GM12878 (cell line): ENCODE measurements at regions not wholly inside any gene's neighbourhood (a gene's known extent, or its start where the extent isn't known, plus 50 kb on each side); places are given as distances from the start of the nearest gene placed in this dataset.

Experiments used
- ATAC-seq: fragments of 200-7000 bp; cut with Tn5 transposase; 3 replicates; pipeline ENCODE4 v1.9.1; 2020; ENCODE audit warnings: mild to moderate bottlenecking, moderate library complexity
- BruUV-seq: library from RNA; stranded (reverse); fragments of 400-500 nt; replicated peaks from 2 replicates; lab custom pipeline; 2021; lab: Mats Ljungman, UMichigan
- CTCF ChIA-PET: fragments of 300-600 bp; sonication (Branson Sonifier 250); formaldehyde crosslinking; extraction: SDS; loops from one replicate; lab custom pipeline; 2021; ENCODE audit warnings: inconsistent platforms; lab: Yijun Ruan, JAX
- POLR2A ChIA-PET: fragments of 350-600 bp; formaldehyde crosslinking; extraction: SDS; loops from one replicate; lab custom pipeline; 2021; ENCODE audit warnings: inconsistent platforms; lab: Charles Lee
- RAD21 ChIA-PET: fragments of 300-600 bp; sonication (Branson Sonifier 250); formaldehyde crosslinking; loops from one replicate; lab custom pipeline; 2023; ENCODE audit warnings: antibody characterized with exemption; ENCODE audit not compliant: unreplicated experiment; lab: Charles Lee
- SMC1A ChIA-PET: fragments of 300-600 bp; sonication (Branson Sonifier 250); formaldehyde crosslinking; loops from one replicate; lab custom pipeline; 2023; ENCODE audit not compliant: unreplicated experiment, uncharacterized antibody; lab: Charles Lee
- DNase-seq: peaks from one replicate; pipeline ENCODE4 v3.0.0-alpha.2; 2011; ENCODE audit warnings: low read depth, low spot score
- FAIRE-seq: peaks from 3 replicates; lab custom pipeline; 2011; peaks lifted over from hg19 to GRCh38; lab: Jason Lieb, UNC
- H2AFZ ChIP-seq: 2 replicates; pipeline ENCODE4 v1.6.0; 2011; ENCODE audit warnings: low read depth, low read length, control low read depth; ENCODE audit not compliant: control insufficient read depth
- H3K27ac ChIP-seq: 2 replicates; pipeline ENCODE4 v1.5.1; 2011; ENCODE audit warnings: control low read depth; ENCODE audit not compliant: control insufficient read depth, insufficient read depth
- H3K27me3 ChIP-seq, 2 experiments: replicated peaks in 1 of 2; 2 replicates each; pipeline versions ENCODE4 v1.6.0 to v1.6.1; 2011; ENCODE audit warnings: low read length in 1 of 2; ENCODE audit not compliant: control insufficient read depth in 2 of 2, insufficient read depth in 2 of 2
- H3K36me3 ChIP-seq, 2 experiments: 2 replicates each; pipeline ENCODE4 v1.5.1; 2011; ENCODE audit warnings: low read length in 1 of 2; ENCODE audit not compliant: control insufficient read depth in 2 of 2, insufficient read depth in 2 of 2
- H3K4me1 ChIP-seq: 2 replicates; pipeline ENCODE4 v1.6.1; 2011; ENCODE audit warnings: mild to moderate bottlenecking, low read length, moderate library complexity, mixed read lengths; ENCODE audit not compliant: control insufficient read depth, insufficient read depth
- H3K4me2 ChIP-seq: 2 replicates; pipeline ENCODE4 v1.6.0; 2011; ENCODE audit warnings: control low read depth; ENCODE audit not compliant: control insufficient read depth, insufficient read depth
- H3K4me3 ChIP-seq: fragments of 200-600 bp; sonication (generic); 2 replicates; pipeline ENCODE4 v1.5.1; 2016
- H3K79me2 ChIP-seq: 2 replicates; pipeline ENCODE4 v1.6.0; 2011; ENCODE audit warnings: low read length; ENCODE audit not compliant: control insufficient read depth, insufficient read depth
- H3K9ac ChIP-seq: 2 replicates; pipeline ENCODE4 v1.8.0; 2011; ENCODE audit warnings: low read length, control low read depth, mixed read lengths; ENCODE audit not compliant: control insufficient read depth, insufficient read depth
- H3K9me3 ChIP-seq: replicated peaks from 3 replicates; pipeline ENCODE4 v1.5.1; 2011; ENCODE audit warnings: mild to moderate bottlenecking, low read length; ENCODE audit not compliant: control insufficient read depth, insufficient read depth
- H4K20me1 ChIP-seq: 2 replicates; pipeline ENCODE4 v1.6.0; 2011; ENCODE audit not compliant: control insufficient read depth, insufficient read depth
- ASH2L ChIP-seq: fragments of 300-600, 200-600 bp; sonication (generic); IDR thresholded peaks from 2 replicates; pipeline ENCODE4 v1.6.1; 2017; ENCODE audit warnings: low read depth, mild to moderate bottlenecking, borderline replicate concordance
- BMI1 ChIP-seq: fragments of 450-650 bp; IDR thresholded peaks from 2 replicates; pipeline ENCODE4 v1.6.1; 2016; ENCODE audit warnings: mild to moderate bottlenecking, moderate library complexity, borderline replicate concordance
- BRCA1 ChIP-seq: IDR thresholded peaks from 2 replicates; pipeline ENCODE4 v1.6.1; 2011; ENCODE audit warnings: low read depth, low read length, improper control_type of control experiment
- EED ChIP-seq: sonication (generic); IDR thresholded peaks from 2 replicates; pipeline ENCODE4 v1.6.1; 2016; ENCODE audit warnings: antibody characterized with exemption, low read depth
- EZH2 ChIP-seq: IDR thresholded peaks from 2 replicates; pipeline ENCODE4 v1.6.1; 2012; ENCODE audit warnings: low read depth, mild to moderate bottlenecking, control low read depth, inconsistent platforms, low read length, borderline replicate concordance; ENCODE audit not compliant: control insufficient read depth
- GATAD2B ChIP-seq: fragments of 450-650 bp; conservative IDR thresholded peaks from 2 replicates; pipeline ENCODE4 v1.6.1; 2017; ENCODE audit warnings: low read depth, mild to moderate bottlenecking, moderate library complexity
- HDGF ChIP-seq: fragments of 450-650 bp; IDR thresholded peaks from 2 replicates; pipeline ENCODE4 v1.6.1; 2016; ENCODE audit warnings: antibody characterized with exemption
- IRF4 ChIP-seq: IDR thresholded peaks from 2 replicates; pipeline ENCODE4 v1.6.1; 2011; ENCODE audit warnings: low read depth, low read length
- KAT2A ChIP-seq: conservative IDR thresholded peaks from 2 replicates; pipeline ENCODE4 v1.6.1; 2011; ENCODE audit warnings: low read depth, low read length; ENCODE audit not compliant: control insufficient read depth
- NFIC ChIP-seq: IDR thresholded peaks from 2 replicates; pipeline ENCODE4 v1.6.1; 2012; ENCODE audit warnings: low read depth, mild to moderate bottlenecking, inconsistent platforms, low read length, moderate library complexity
- NFYB ChIP-seq: IDR thresholded peaks from 2 replicates; pipeline ENCODE4 v1.6.1; 2011; ENCODE audit warnings: low read depth, mild to moderate bottlenecking, low read length, improper control_type of control experiment, moderate library complexity; ENCODE audit not compliant: insufficient read depth
- POLR2AphosphoS2 ChIP-seq: IDR thresholded peaks from 2 replicates; pipeline ENCODE4 v1.6.1; 2011; ENCODE audit warnings: low read depth, mild to moderate bottlenecking, low read length, improper control_type of control experiment, moderate library complexity
- SRF ChIP-seq, 2 experiments: IDR thresholded peaks; 2 replicates each; pipeline ENCODE4 v1.6.1; 2011; ENCODE audit warnings: low read depth in 2 of 2, low read length in 2 of 2, mild to moderate bottlenecking in 1 of 2, moderate library complexity in 1 of 2
- ZBTB40 ChIP-seq: fragments of 450-650 bp; IDR thresholded peaks from 2 replicates; pipeline ENCODE4 v1.6.1; 2016; ENCODE audit warnings: mild to moderate bottlenecking, moderate library complexity, borderline replicate concordance
- WGBS: methylation state at CpG from one replicate; pipeline ENCODE4 v1.1.6; 2016; ENCODE audit warnings: low lambda C conversion rate; ENCODE audit not compliant: insufficient replicate concordance, insufficient coverage; ENCODE audit errors: missing lambda C conversion rate; 5-methylcytosine and 5-hydroxymethylcytosine counted together
- in situ Hi-C: fragments of 300-500 bp; cut with MboI; formaldehyde crosslinking; loops from 9 replicates; pipeline ENCODE4 v1.14.3; 2018; ENCODE audit warnings: mixed read lengths
- intact Hi-C: fragments of 100-400 bp; cut with micrococcal nuclease; formaldehyde crosslinking; loops from one replicate; pipeline ENCODE4 v1.14.2; 2022; ENCODE audit not compliant: unreplicated experiment
- TF ChIP-seq, protein P1 (sequence below): IDR thresholded peaks from 2 replicates; pipeline ENCODE4 v1.6.1; 2012; ENCODE audit warnings: improper control_type of control experiment, low read depth, low read length; ENCODE audit not compliant: insufficient replicate concordance

- no peaks in the 10 kb centered on the region for H3K9me3 ChIP-seq
- POLR2A ChIA-PET: no interaction called here
- in situ Hi-C loops (no loop called here), intact Hi-C loops (no loop called here)
- H3K27me3 ChIP-seq: peaks cover 0 to 7% of the 10 kb centered on the region in 2 experiments; a peak in 3 of 4 replicates
- no TSS peak for BruUV-seq
- H3K4me3 ChIP-seq: no peak overlapping the region
- H2AFZ ChIP-seq: no peak overlapping the region
- FAIRE-seq: no peak
- no peak overlapping the region for H3K4me2 ChIP-seq
- no peaks in the 10 kb centered on the region for H3K79me2 ChIP-seq
- ATAC-seq: no peak
- DNase-seq: no peak
- 27% methylated on average over 8 of the region's 8 CpGs for WGBS
- CTCF ChIA-PET: no interaction called here
- SMC1A ChIA-PET: interaction anchor here (0.8 kb wide), 1 partner anchor 8 kb away, joined by 3 read pairs; no protein-coding TSS in a partner anchor
- H3K4me1 ChIP-seq: no peaks in the 10 kb centered on the region
- no peak overlapping the region for H3K9ac ChIP-seq
- H4K20me1 ChIP-seq: no peaks in the 10 kb centered on the region
- H3K27ac ChIP-seq: no peak overlapping the region
- RAD21 ChIA-PET: no interaction called here
- no peaks in the 10 kb centered on the region for H3K36me3 ChIP-seq
- TF ChIP-seq SRF (IDR thresholded peaks at IDR 0.05; ENCODE audit: low read depth in 2 of 2, low read length in 2 of 2) (no peak), BMI1 (no peak), GATAD2B (no peak), POLR2AphosphoS2 (no peak), EED (no peak), NFYB (no peak), IRF4 (no peak), HDGF (no peak), ZBTB40 (no peak), EZH2 (no peak), ASH2L (no peak), BRCA1 (no peak), KAT2A (no peak), NFIC (no peak)
- TF ChIP-seq, protein P1, sequence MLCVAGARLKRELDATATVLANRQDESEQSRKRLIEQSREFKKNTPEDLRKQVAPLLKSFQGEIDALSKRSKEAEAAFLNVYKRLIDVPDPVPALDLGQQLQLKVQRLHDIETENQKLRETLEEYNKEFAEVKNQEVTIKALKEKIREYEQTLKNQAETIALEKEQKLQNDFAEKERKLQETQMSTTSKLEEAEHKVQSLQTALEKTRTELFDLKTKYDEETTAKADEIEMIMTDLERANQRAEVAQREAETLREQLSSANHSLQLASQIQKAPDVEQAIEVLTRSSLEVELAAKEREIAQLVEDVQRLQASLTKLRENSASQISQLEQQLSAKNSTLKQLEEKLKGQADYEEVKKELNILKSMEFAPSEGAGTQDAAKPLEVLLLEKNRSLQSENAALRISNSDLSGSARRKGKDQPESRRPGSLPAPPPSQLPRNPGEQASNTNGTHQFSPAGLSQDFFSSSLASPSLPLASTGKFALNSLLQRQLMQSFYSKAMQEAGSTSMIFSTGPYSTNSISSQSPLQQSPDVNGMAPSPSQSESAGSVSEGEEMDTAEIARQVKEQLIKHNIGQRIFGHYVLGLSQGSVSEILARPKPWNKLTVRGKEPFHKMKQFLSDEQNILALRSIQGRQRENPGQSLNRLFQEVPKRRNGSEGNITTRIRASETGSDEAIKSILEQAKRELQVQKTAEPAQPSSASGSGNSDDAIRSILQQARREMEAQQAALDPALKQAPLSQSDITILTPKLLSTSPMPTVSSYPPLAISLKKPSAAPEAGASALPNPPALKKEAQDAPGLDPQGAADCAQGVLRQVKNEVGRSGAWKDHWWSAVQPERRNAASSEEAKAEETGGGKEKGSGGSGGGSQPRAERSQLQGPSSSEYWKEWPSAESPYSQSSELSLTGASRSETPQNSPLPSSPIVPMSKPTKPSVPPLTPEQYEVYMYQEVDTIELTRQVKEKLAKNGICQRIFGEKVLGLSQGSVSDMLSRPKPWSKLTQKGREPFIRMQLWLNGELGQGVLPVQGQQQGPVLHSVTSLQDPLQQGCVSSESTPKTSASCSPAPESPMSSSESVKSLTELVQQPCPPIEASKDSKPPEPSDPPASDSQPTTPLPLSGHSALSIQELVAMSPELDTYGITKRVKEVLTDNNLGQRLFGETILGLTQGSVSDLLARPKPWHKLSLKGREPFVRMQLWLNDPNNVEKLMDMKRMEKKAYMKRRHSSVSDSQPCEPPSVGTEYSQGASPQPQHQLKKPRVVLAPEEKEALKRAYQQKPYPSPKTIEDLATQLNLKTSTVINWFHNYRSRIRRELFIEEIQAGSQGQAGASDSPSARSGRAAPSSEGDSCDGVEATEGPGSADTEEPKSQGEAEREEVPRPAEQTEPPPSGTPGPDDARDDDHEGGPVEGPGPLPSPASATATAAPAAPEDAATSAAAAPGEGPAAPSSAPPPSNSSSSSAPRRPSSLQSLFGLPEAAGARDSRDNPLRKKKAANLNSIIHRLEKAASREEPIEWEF: no peak
Observed at GRCh38 chr21:32975811-32976431, 49.8 kb upstream of the OLIG2 start.
